Neutrophil (primary cell): ENCODE measurements at regions not wholly inside any gene's neighbourhood (a gene's known extent, or its start where the extent isn't known, plus 50 kb on each side); places are given as distances from the start of the nearest gene placed in this dataset.

ENCODE experiments used
- H3K27ac ChIP-seq: fragments of 200-600 bp; sonication (generic); 2 replicates; pipeline ENCODE4 v1.5.1; 2016; ENCODE audit warnings: mild to moderate bottlenecking, moderate library complexity
- H3K27me3 ChIP-seq: fragments of 200-600 bp; sonication (generic); 2 replicates; pipeline ENCODE4 v1.6.0; 2016; ENCODE audit warnings: mild to moderate bottlenecking
- H3K36me3 ChIP-seq: fragments of 200-600 bp; sonication (generic); 2 replicates; pipeline ENCODE4 v1.5.1; 2017
- H3K4me1 ChIP-seq, 2 experiments: fragments of 200-600 bp in 1 of 2; sonication (generic) in 1 of 2; 1 replicate in 1 of 2; 2 replicates in 1 of 2; pipeline versions ENCODE4 v1.5.1 to v1.6.1; 2013 to 2016; ENCODE audit warnings: low read depth in 1 of 2, low read length in 1 of 2, mild to moderate bottlenecking in 1 of 2, moderate library complexity in 1 of 2; ENCODE audit not compliant: control insufficient read depth in 1 of 2, insufficient read depth in 1 of 2
- H3K4me3 ChIP-seq, 2 experiments: fragments of 200-600 bp in 1 of 2; sonication (generic) in 1 of 2; 1 replicate in 1 of 2; 2 replicates in 1 of 2; pipeline ENCODE4 v1.5.1; 2013 to 2016; ENCODE audit warnings: low read depth in 1 of 2, low read length in 1 of 2, mild to moderate bottlenecking in 1 of 2, moderate library complexity in 1 of 2
- H3K9me3 ChIP-seq: fragments of 200-600 bp; sonication (generic); 2 replicates; pipeline ENCODE4 v1.5.1; 2016
- TF ChIP-seq, protein P1 (sequence below): fragments of 200-600 bp; sonication (generic); IDR thresholded peaks from 2 replicates; pipeline ENCODE4 v1.5.1; 2016; ENCODE audit warnings: antibody characterized with exemption

DNA sequence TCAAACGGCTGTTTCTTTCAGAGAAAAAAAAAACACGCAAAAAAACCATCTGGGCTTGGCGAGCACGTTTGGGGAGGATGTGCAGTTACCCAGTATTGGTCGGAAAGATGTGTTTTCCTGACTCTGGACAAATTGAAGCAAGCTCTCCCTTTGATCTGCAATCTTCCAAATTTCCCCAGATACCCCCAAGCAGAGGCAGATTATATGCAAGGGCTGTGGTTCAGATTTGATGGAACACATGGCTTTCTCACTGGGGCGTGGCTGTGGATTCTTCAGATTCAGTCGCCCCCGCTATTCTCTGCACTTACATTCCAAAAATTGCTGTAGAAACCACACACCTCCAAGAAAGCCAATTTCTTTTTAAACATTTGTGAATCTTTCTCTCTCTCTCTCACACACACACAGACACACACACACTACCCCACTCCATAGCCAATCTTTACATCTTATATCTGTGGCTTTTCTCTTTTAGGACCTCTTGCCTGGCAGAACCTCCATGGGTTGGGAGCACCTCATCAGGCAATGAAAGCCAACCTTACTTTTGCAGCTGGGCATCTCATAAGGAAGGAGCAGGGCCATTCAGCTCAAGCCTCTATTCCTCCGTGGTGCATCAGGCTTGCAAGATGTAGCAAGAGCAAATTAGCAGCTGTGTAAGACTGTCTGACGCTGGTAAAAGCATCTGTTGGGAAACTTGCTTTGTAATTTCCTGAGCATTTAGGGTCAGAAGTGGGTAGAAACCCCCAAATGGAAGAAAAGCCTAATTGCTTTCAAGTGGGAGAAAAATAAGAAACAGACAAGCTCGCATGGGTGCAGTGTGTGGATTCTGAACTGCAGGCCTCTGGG, 103.9 kb upstream of the FAM20A start:
- Histone ChIP-seq H3K9me3 (no peaks in the 10 kb centered on the region), H3K27ac (no peak overlapping the region), H3K4me1 (no peaks in the 10 kb centered on the region), H3K27me3 (no peaks in the 10 kb centered on the region), H3K4me3 (no peak overlapping the region), H3K36me3 (no peaks in the 10 kb centered on the region)
- TF ChIP-seq, protein P1, sequence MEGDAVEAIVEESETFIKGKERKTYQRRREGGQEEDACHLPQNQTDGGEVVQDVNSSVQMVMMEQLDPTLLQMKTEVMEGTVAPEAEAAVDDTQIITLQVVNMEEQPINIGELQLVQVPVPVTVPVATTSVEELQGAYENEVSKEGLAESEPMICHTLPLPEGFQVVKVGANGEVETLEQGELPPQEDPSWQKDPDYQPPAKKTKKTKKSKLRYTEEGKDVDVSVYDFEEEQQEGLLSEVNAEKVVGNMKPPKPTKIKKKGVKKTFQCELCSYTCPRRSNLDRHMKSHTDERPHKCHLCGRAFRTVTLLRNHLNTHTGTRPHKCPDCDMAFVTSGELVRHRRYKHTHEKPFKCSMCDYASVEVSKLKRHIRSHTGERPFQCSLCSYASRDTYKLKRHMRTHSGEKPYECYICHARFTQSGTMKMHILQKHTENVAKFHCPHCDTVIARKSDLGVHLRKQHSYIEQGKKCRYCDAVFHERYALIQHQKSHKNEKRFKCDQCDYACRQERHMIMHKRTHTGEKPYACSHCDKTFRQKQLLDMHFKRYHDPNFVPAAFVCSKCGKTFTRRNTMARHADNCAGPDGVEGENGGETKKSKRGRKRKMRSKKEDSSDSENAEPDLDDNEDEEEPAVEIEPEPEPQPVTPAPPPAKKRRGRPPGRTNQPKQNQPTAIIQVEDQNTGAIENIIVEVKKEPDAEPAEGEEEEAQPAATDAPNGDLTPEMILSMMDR: no peak

DNA sequence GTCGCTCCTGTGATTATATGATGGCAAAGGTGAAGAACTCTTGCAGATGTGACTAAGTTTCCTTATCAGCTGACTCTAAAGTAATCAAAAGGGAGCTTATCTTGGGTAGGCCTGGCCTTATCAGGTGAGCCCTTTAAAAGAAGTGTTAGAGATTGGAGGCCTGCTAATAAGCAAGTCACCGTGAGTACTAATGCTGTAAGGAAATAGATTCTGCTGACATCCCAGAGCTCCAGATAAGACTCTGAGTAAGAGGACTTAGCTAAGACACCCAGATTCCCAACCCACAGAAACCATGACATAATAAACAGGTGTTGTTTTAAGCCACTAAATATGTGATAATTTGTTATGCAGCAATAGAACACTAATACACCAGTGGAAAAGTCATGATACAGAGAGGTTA, 99.9 kb upstream of the FAM20A start:
- TF ChIP-seq, protein P1: no peak
- Histone ChIP-seq H3K9me3 (no peaks in the 10 kb centered on the region), H3K4me1 (peaks cover 0 to 15% of the 10 kb centered on the region in 2 experiments), H3K27ac (no peak overlapping the region), H3K4me3 (no peak overlapping the region), H3K36me3 (no peaks in the 10 kb centered on the region), H3K27me3 (no peaks in the 10 kb centered on the region)

- H3K4me1 ChIP-seq: peaks cover 0 to 15% of the 10 kb centered on the region in 2 experiments
- no peaks in the 10 kb centered on the region for H3K36me3 ChIP-seq
- H3K27me3 ChIP-seq: no peaks in the 10 kb centered on the region
- no peak overlapping the region for H3K27ac ChIP-seq
- no peak overlapping the region for H3K4me3 ChIP-seq
- TF ChIP-seq, protein P1: no peak
- H3K9me3 ChIP-seq: no peaks in the 10 kb centered on the region
Observed at GRCh38 chr17:68700421-68700820, 99.3 kb upstream of the FAM20A start.

DNA sequence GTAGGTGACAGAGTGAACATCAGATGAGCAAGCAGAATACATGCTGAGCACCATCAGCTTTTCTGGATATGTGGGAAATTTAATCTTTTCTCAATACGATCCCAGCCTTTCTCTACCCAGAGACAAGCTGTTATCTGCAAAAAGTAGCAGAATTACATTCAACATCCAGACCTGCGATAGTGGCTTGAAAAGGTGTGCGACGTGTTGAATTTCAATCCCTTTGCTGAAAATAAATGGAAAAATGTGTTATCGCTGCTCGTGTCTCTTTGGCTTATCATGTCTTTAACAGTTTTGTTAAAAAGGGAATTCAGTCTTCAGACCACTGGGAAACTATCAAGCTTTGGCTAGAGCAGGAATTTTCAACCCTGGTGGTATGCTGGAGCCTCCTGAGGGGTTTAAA, 98.8 kb upstream of the FAM20A start:
- TF ChIP-seq, protein P1: no peak
- Histone ChIP-seq H3K27ac (no peak overlapping the region), H3K9me3 (no peaks in the 10 kb centered on the region), H3K27me3 (no peaks in the 10 kb centered on the region), H3K4me1 (peaks cover 0 to 15% of the 10 kb centered on the region in 2 experiments), H3K4me3 (no peak overlapping the region), H3K36me3 (no peaks in the 10 kb centered on the region)

GRCh38 chr17:68698746-68699145, 97.6 kb upstream of the FAM20A start:
- TF ChIP-seq, protein P1: no peak
- Histone ChIP-seq H3K9me3 (no peaks in the 10 kb centered on the region), H3K27ac (no peak overlapping the region), H3K4me3 (no peak overlapping the region), H3K27me3 (no peaks in the 10 kb centered on the region), H3K36me3 (no peaks in the 10 kb centered on the region), H3K4me1 (peaks cover 0 to 15% of the 10 kb centered on the region in 2 experiments)
